IMR-90 (cell line): ENCODE measurements at regions not wholly inside any gene's neighbourhood (a gene's known extent, or its start where the extent isn't known, plus 50 kb on each side); places are given as distances from the start of the nearest gene placed in this dataset.

Experiments used
- ATAC-seq: fragments of 200-7000 bp; cut with Tn5 transposase; 2 replicates; pipeline ENCODE4 v1.9.1; 2020; ENCODE audit warnings: low read depth, mild to moderate bottlenecking, moderate library complexity
- BruUV-seq: library from RNA; stranded (reverse); fragments of 400-500 nt; replicated peaks from 2 replicates; lab custom pipeline; 2021; lab: Mats Ljungman, UMichigan
- CTCF ChIA-PET: fragments of 300-600 bp; formaldehyde crosslinking; extraction: SDS; loops from one replicate; lab custom pipeline; 2021; ENCODE audit warnings: antibody characterized with exemption; lab: Yijun Ruan, JAX
- POLR2A ChIA-PET: fragments of 300-600 bp; sonication (Branson Sonifier 250); formaldehyde crosslinking; loops from one replicate; lab custom pipeline; 2022; ENCODE audit warnings: antibody characterized with exemption; ENCODE audit not compliant: unreplicated experiment; lab: Charles Lee
- DNase-seq: peaks from one replicate; pipeline ENCODE4 v3.0.0; 2013
- H2AFZ ChIP-seq: replicated peaks from 2 replicates; pipeline ENCODE3; 2013; ENCODE audit warnings: low read length, mild to moderate bottlenecking; ENCODE audit not compliant: poor library complexity
- H2AK5ac ChIP-seq: 2 replicates; pipeline ENCODE4 v1.6.1; 2013; ENCODE audit warnings: low read depth, low read length, inconsistent platforms
- H2AK9ac ChIP-seq: replicated peaks from 2 replicates; pipeline ENCODE3; 2013; ENCODE audit warnings: mild to moderate bottlenecking, low read depth, low read length, moderate library complexity; ENCODE audit not compliant: poor library complexity
- H2BK120ac ChIP-seq: 2 replicates; pipeline ENCODE4 v1.6.1; 2013; ENCODE audit warnings: low read depth, low read length, inconsistent platforms
- H2BK15ac ChIP-seq: 3 replicates; pipeline ENCODE4 v1.6.1; 2013; ENCODE audit warnings: low read depth, low read length, inconsistent platforms
- H2BK20ac ChIP-seq: 2 replicates; pipeline ENCODE4 v1.6.1; 2013; ENCODE audit warnings: low read depth, mild to moderate bottlenecking, inconsistent platforms, low read length, moderate library complexity
- H2BK5ac ChIP-seq: 2 replicates; pipeline ENCODE4 v1.6.1; 2013; ENCODE audit warnings: mild to moderate bottlenecking, low read depth, low read length, inconsistent platforms; ENCODE audit not compliant: poor library complexity, severe bottlenecking
- H3K14ac ChIP-seq: replicated peaks from 2 replicates; pipeline ENCODE4 v1.6.1; 2013; ENCODE audit warnings: low read depth, low read length, inconsistent platforms
- H3K18ac ChIP-seq: 2 replicates; pipeline ENCODE4 v1.6.1; 2013; ENCODE audit warnings: low read depth, low read length, control low read depth
- H3K23ac ChIP-seq: 2 replicates; pipeline ENCODE4 v1.6.1; 2013; ENCODE audit warnings: low read depth, low read length, inconsistent platforms
- H3K27ac ChIP-seq: 2 replicates; pipeline ENCODE4 v1.5.1; 2013; ENCODE audit warnings: mild to moderate bottlenecking, control low read depth, low read length; ENCODE audit not compliant: insufficient read depth
- H3K27me3 ChIP-seq: 2 replicates; pipeline ENCODE4 v1.6.1; 2013; ENCODE audit warnings: low read length; ENCODE audit not compliant: control insufficient read depth, insufficient read depth
- H3K36me3 ChIP-seq: 2 replicates; pipeline ENCODE4 v1.6.1; 2013; ENCODE audit warnings: low read length, mixed read lengths; ENCODE audit not compliant: control insufficient read depth, insufficient read depth
- H3K4ac ChIP-seq: 2 replicates; pipeline ENCODE4 v1.6.1; 2013; ENCODE audit warnings: low read depth, low read length, inconsistent platforms
- H3K4me1 ChIP-seq: 2 replicates; pipeline ENCODE4 v1.6.1; 2013; ENCODE audit warnings: low read length, mixed read lengths; ENCODE audit not compliant: control insufficient read depth, insufficient read depth
- H3K4me2 ChIP-seq: 2 replicates; pipeline ENCODE4 v1.6.1; 2013; ENCODE audit warnings: low read depth, mild to moderate bottlenecking, control low read depth, low read length, moderate library complexity
- H3K4me3 ChIP-seq: 2 replicates; pipeline ENCODE4 v1.5.1; 2013; ENCODE audit warnings: low read depth, mild to moderate bottlenecking, control low read depth, low read length, moderate library complexity; ENCODE audit not compliant: insufficient read depth
- H3K56ac ChIP-seq: 2 replicates; pipeline ENCODE4 v1.6.1; 2013; ENCODE audit warnings: low read length, inconsistent platforms; ENCODE audit not compliant: insufficient read depth; ENCODE audit errors: extremely low read depth
- H3K79me1 ChIP-seq, 2 experiments: 2 replicates each; pipeline ENCODE4 v1.6.1; 2013; ENCODE audit warnings: low read length in 2 of 2, inconsistent platforms in 1 of 2, low read depth in 1 of 2
- H3K9ac ChIP-seq: 2 replicates; pipeline ENCODE4 v1.6.1; 2013; ENCODE audit warnings: low read depth, low read length, control low read depth
- H3K9me1 ChIP-seq: 2 replicates; pipeline ENCODE4 v1.6.1; 2013; ENCODE audit warnings: low read length, inconsistent platforms; ENCODE audit not compliant: insufficient read depth
- H3K9me3 ChIP-seq: 2 replicates; pipeline ENCODE4 v1.6.1; 2013; ENCODE audit warnings: low read length; ENCODE audit not compliant: control insufficient read depth, insufficient read depth
- H4K20me1 ChIP-seq: 2 replicates; pipeline ENCODE4 v1.6.1; 2013; ENCODE audit warnings: low read length, inconsistent platforms; ENCODE audit not compliant: insufficient read depth
- H4K5ac ChIP-seq: 2 replicates; pipeline ENCODE4 v1.6.1; 2013; ENCODE audit warnings: mild to moderate bottlenecking, low read depth, low read length, control low read depth
- H4K8ac ChIP-seq, 2 experiments: 2 replicates each; pipeline ENCODE4 v1.6.1; 2013; ENCODE audit warnings: low read depth in 2 of 2, low read length in 2 of 2, control low read depth in 1 of 2, inconsistent platforms in 1 of 2
- H4K91ac ChIP-seq: 2 replicates; pipeline ENCODE4 v1.6.1; 2013; ENCODE audit warnings: low read depth, low read length, inconsistent platforms; ENCODE audit not compliant: insufficient read depth
- MAZ ChIP-seq: IDR thresholded peaks from 2 replicates; pipeline ENCODE4 v1.6.1; 2012; ENCODE audit warnings: low read depth, mild to moderate bottlenecking, low read length, improper control_type of control experiment, moderate library complexity, borderline replicate concordance
- WGBS, 2 experiments: methylation state at CpG; one replicate each; pipeline versions ENCODE4 v1.1.5 to v1.1.7; 2013; ENCODE audit warnings: missing lambda C conversion rate in 2 of 2; ENCODE audit not compliant: insufficient read length in 1 of 2; ENCODE audit errors: extremely low coverage in 2 of 2; 5-methylcytosine and 5-hydroxymethylcytosine counted together
- dilution Hi-C: fragments of 300-500 bp; cut with HindIII; formaldehyde crosslinking; loops from one replicate; pipeline ENCODE4 v1.14.3; 2018; ENCODE audit warnings: low sequenced_read_pairs; ENCODE audit not compliant: unreplicated experiment
- in situ Hi-C: fragments of 300-500 bp; cut with MboI; formaldehyde crosslinking; loops from 3 replicates; pipeline ENCODE4 v1.14.3; 2019; ENCODE audit warnings: low sequenced_read_pairs, inconsistent platforms, mixed read lengths
- intact Hi-C: fragments of 100-400 bp; cut with micrococcal nuclease; formaldehyde crosslinking; loops from 2 replicates; pipeline ENCODE4 v1.10.0; 2022
- TF ChIP-seq, protein P1 (sequence below): conservative IDR thresholded peaks from 2 replicates; pipeline ENCODE4 v1.5.1; 2012; ENCODE audit warnings: mild to moderate bottlenecking, low read depth, low read length, improper control_type of control experiment

DNA sequence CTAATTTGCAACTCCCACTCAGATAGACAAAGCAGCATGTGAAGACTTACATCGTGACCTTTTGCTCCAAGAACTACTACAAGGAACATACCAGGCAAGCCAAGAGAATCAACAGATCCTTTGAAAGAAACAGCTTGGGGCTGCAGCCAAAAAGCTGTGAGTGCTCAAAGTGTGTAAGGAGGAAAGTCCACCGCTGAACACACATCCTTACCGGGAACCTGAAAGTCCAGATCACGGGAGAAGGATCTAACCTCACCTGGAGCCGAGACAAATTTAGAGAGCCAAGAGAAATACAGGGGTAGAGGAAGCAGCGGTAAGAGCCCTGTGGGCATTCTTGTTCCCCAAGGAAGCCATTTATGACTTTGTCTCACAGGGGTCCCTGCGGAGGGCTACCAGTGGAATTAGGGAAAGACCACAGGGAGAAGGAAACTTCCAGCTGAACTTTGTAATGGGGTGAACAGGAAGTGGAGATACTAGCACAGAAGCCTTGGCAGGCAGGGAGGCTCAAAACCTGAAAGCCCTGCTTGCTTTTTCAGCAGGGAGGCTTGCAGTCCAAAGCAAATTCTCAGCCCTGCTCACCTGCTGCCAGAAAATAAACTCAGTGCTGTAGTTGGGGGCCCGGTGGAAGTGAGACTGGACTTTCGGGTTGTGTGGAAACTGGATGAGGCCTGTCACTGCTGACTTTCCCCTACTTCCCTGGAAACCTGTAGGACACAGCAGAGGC, 350.2 kb downstream of the DTWD2 start:
- ATAC-seq (no peak), DNase-seq (no peak)
- dilution Hi-C loops: no loop called here

More for the DNA sequence above, 350.2 kb downstream of the DTWD2 start:
- H3K4me1 ChIP-seq: no peaks in the 10 kb centered on the region
- no peak overlapping the region for H2BK15ac ChIP-seq
- no peak overlapping the region for H2BK120ac ChIP-seq
- no peak overlapping the region for H2AK5ac ChIP-seq
- no peak overlapping the region for H3K18ac ChIP-seq
- WGBS, 2 experiments: no CpG with 5 or more reads among the region's 9 CpGs
- CTCF ChIA-PET: interaction anchor here (1.1 kb wide), 1 partner anchor 20 kb away, joined by 3 read pairs; no protein-coding TSS in a partner anchor
- TF ChIP-seq MAZ: no peak
- TF ChIP-seq, protein P1, sequence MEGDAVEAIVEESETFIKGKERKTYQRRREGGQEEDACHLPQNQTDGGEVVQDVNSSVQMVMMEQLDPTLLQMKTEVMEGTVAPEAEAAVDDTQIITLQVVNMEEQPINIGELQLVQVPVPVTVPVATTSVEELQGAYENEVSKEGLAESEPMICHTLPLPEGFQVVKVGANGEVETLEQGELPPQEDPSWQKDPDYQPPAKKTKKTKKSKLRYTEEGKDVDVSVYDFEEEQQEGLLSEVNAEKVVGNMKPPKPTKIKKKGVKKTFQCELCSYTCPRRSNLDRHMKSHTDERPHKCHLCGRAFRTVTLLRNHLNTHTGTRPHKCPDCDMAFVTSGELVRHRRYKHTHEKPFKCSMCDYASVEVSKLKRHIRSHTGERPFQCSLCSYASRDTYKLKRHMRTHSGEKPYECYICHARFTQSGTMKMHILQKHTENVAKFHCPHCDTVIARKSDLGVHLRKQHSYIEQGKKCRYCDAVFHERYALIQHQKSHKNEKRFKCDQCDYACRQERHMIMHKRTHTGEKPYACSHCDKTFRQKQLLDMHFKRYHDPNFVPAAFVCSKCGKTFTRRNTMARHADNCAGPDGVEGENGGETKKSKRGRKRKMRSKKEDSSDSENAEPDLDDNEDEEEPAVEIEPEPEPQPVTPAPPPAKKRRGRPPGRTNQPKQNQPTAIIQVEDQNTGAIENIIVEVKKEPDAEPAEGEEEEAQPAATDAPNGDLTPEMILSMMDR: no peak
- H2AFZ ChIP-seq: no peak overlapping the region
- H3K4me2 ChIP-seq: no peak overlapping the region
- peaks cover 12% of the 10 kb centered on the region; the same call in 1 of the 2 replicates for H3K9me3 ChIP-seq
- no peak overlapping the region for H4K5ac ChIP-seq
- H3K9ac ChIP-seq: no peak overlapping the region
- no peaks in the 10 kb centered on the region for H3K27me3 ChIP-seq
- H3K27ac ChIP-seq: no peak overlapping the region
- H4K91ac ChIP-seq: no peak overlapping the region
- no peak overlapping the region for H3K4ac ChIP-seq
- no peak overlapping the region for H2AK9ac ChIP-seq
- POLR2A ChIA-PET: no interaction called here
- no TSS peak for BruUV-seq
- H2BK5ac ChIP-seq: no peak overlapping the region
- H4K20me1 ChIP-seq: no peaks in the 10 kb centered on the region
- no peak overlapping the region for H2BK20ac ChIP-seq
- H3K9me1 ChIP-seq: no peaks in the 10 kb centered on the region
- no peak overlapping the region for H4K8ac ChIP-seq
- no peak overlapping the region for H3K4me3 ChIP-seq
- no peaks in the 10 kb centered on the region for H3K79me1 ChIP-seq
- H3K36me3 ChIP-seq: no peaks in the 10 kb centered on the region
- no peak overlapping the region for H3K14ac ChIP-seq
- intact Hi-C loops: no loop called here
- in situ Hi-C loops: no loop called here
- H3K56ac ChIP-seq: no peak overlapping the region
- H3K23ac ChIP-seq: no peak overlapping the region
